NCI-H2107 treated with DMSO at 0.1 percent for 48 hours (cell line): ENCODE measurements at regions not wholly inside any gene's neighbourhood (a gene's known extent, or its start where the extent isn't known, plus 50 kb on each side); places are given as distances from the start of the nearest gene placed in this dataset.

Source experiments
- DNase-seq: peaks from one replicate; lab custom pipeline; 2025; ENCODE audit not compliant: unreplicated experiment; lab: John Stamatoyannopoulos, UW

- no peak for DNase-seq
These were observed 224.3 kb downstream of the ANKRD60 start for GRCh38 chr20:58004146-58004545.

DNA sequence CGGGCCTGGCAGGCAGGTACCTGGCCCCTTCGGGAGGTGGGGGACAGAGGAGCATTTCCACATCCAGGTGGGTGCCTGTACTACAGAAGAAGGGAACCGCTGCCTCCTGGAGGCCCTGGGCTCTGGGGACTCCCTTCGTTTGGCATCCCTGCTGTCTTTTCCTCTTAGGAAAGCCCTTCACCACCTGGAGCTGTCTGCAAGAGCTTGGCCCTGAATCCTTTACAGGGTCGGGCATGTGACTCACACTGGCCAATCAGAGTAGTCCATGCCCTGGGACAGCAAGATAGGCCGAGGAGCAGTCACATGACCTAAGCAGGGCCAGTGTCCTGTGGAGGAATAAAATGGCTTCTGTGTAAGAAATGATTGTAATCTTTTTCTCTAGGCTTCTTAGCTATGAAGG, 224.9 kb downstream of the ANKRD60 start:
- DNase-seq, result no peak

DNA sequence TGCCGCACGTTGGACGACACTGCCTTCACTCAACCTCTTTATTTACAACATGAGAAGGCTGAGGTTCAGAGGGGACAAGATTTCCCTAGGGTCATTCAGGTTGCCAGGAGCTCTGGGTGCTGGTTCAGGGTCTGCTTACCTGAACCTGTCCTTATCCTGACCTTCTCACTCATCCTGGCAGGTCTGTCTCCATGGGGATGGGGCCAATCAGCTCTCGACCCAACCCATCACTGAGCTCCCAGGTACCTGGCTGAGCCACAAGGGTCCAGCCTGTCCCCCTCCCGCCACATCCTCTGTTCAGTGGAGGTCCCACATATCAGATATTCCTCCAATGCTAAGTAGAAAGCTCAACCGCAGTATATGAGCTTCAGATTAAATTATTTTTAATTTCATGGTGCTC, 225.6 kb downstream of the ANKRD60 start:
- no peak for DNase-seq

DNA sequence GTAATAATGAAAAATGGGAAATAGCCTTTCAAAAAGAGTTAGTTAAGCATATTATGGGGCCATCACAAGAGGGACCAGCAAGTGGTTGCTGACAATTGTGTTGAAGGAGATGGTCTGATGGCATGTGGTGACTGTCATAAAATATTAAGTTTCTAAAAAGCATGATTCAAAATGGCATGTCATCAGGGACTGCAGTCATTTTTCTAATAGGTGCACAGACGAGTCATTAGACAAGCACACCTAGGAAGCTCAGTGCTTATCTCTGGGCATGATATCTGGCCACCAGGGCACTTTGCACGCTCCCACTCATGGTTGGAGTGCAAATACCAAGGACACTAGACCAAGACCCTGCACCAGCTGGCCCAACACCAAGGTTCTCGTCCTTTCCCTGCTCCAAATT, 226.5 kb downstream of the ANKRD60 start:
- DNase-seq, result no peak

GRCh38 chr20:58001381-58001780, 227.1 kb downstream of the ANKRD60 start:
- DNase-seq, result no peak

- DNase-seq, result no peak
These were observed 227.6 kb downstream of the ANKRD60 start for GRCh38 chr20:58000861-58001260.

DNA sequence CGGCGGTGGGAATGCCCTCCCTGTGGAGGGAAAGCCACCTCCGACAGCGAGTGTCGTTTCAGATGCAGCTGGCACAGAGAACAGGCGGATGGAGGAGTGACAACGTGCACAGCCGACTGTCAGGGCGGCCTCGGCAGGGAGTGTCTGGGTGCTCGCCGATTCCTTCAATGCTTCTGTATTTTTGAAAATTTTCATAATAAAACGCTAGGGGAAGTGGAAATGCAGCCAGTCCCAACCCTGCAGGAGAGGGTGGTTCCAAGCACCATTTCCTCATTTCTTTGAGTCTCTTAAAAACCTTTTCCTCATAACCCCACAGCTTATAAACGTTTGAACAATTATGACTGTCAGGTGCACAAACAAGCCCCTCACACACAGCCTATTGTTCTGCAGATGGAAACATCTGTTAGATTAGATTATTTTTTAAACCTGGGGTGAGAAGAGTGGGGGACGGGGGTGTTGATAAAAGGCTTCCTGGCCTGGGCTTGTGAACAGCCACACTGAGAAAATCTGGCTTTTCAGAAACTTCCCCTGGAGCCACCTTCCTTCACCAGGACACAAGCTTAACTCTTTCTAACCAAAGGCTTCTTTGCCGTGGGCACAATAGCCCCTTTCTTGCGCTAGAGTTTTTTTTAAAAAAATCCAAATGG, 228.9 kb downstream of the ANKRD60 start:
- no peak for DNase-seq

- DNase-seq, result no peak
These were observed 229.4 kb downstream of the ANKRD60 start for GRCh38 chr20:57998981-57999464.

- no peak for DNase-seq
These were observed 230.2 kb downstream of the ANKRD60 start for GRCh38 chr20:57998276-57998675.

DNA sequence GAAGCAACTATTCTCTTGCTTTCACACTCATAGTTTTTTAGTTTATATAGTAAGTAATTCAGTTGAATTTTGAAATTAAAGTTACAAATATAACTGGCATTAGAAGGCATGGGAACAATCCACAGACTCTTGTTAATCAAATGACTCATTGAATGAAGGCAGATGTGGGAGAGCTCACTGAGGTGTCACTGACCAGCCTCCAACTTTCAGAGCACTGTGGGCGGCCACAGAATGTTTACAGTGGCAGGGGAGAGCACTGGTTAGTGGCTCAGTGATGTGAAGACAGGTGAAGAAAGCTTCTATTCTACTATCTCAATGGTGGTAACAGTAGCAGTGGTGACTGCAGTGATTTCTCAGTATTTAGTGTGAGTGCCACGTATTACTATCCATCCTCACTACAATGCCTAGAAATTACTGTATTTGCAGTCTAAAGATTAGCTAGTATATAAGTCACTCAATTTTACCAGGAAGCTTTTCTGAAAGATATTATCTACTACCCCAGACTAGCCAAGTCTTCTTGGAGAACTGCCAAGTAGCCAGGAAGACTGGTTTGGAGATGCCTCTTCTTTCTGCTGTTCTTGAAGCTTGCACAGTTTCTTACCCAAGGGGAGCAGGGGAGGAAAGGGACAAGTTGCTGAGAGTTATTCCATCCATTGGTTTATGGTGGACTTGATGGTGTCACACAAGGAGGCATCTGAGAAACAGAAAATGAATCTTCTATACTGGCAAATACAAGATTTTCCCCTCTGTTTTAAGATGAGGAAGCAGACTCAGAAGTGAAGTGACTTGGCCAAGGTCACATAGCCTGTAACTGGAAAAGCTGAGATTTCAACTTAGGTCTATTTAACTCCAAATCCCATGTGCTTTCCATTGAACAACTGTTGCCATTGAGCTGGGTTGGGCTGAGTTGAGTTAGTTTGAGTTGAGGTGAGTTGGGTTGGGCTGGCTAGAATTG, 231.2 kb downstream of the ANKRD60 start:
- DNase-seq, result no peak

DNA sequence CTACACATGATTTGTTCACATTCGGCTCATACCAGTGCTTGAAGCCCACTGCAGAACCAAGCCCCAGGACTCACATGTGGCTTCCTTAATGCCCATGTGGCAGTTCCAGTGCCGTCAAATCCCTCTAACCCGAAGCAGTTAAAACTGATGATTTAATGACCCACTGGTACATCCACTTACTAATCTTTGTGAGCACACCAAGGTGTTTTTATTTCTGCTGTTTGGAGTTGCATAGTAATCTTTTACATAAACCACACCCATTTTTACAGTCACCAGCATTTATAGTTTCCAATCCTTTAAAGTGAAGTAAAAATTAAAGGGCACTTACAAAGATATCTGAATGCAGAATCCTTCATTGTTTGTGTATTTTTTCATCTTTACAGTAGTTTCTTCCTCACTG, 232.0 kb downstream of the ANKRD60 start:
- no peak for DNase-seq

DNA sequence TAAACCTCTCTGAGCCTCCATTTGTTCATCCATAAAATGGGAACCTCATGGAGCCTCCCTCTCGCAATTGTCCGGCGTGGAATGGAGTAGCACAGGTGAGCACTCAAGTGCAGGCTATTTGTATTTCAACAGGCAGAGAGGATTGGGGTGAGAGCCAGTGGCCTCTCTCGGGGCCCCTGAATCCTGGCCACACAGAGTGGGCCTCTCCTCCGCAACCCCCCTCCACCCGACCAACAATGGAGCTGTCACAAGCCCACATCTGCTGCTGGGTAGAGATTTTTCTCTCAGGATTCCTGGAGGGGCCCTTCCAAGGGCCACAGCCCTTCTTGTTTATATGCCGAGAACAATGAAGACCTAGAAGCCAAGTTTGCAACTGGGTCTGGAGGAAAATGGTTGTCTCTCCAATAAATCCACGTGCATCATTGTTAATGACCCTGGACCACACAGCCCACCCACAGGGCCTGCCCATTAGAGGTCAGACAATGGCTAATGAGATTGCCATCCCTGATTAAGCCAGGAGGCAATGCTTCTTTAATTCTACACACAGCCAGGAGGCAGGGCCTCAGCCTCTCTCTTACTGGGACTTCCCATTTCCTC, 233.0 kb downstream of the ANKRD60 start:
- no peak for DNase-seq

GRCh38 chr20:57993716-57994431, 234.6 kb downstream of the ANKRD60 start:
- DNase-seq, result no peak

DNA sequence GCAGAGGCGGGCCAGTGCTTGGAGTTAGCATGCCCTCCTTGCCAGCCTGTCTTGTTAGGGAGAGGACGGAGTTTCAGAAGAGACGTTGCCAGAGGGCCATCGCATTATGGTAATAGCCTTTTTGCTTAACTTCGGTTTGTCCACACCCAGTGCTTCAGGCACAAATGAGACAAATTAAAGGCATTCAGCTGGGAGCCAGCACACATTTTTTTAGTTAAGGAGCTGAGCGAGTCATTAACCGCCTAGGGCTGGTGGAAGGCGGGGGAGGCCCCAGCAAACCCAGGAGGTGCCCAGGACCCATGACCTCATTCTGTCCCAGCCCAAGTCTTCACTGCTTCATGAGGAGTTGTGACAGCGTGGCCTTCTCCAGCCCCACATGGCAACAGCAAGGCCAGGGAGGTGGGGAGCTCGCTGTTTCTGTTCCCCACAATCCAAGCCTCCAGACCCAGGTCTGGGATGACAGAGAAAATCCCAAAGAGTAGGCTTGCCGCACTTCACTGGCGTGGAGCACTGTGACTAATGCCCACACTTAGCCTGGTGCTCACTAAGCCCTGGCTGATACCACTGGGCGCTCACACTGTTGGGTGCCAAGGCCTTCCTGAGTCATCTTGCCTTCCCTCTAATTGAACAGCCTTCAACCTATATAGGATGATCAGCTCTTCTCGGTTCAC, 237.1 kb downstream of the ANKRD60 start:
- no peak for DNase-seq

- DNase-seq, result no peak
These were observed 238.0 kb downstream of the ANKRD60 start for GRCh38 chr20:57990396-57990987.

DNA sequence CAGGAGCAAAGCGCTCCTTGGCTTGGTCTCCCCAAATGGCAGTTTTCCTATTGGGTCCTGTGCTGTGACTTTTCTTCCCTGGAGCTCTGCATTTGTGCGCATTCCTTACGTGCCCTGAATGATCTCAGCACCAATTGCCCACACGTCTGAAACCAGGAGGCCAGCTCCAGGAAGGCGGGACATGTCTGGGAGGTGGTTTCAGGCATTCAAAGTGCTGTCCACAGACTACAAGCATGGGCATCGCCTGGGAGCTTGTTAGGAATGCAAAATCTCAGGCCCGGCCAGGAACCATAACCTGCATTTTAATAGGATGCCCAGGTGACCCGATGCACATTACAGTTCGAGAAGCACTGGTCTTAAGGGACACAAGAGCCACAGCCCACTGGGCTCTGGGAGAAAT, 239.6 kb downstream of the ANKRD60 start:
- no peak for DNase-seq

- DNase-seq, result no peak
These were observed 240.0 kb downstream of the ANKRD60 start for GRCh38 chr20:57988422-57988821.

GRCh38 chr20:57987659-57988058, 240.8 kb downstream of the ANKRD60 start:
- DNase-seq, result no peak

GRCh38 chr20:57986666-57987065, 241.8 kb downstream of the ANKRD60 start:
- no peak for DNase-seq

GRCh38 chr20:57985278-57985677, 243.2 kb downstream of the ANKRD60 start:
- DNase-seq, result no peak
